HEK293 (cell line): ENCODE measurements at regions not wholly inside any gene's neighbourhood (a gene's known extent, or its start where the extent isn't known, plus 50 kb on each side); places are given as distances from the start of the nearest gene placed in this dataset.

ENCODE experiments used
- CTCF ChIA-PET: fragments of 350-600 bp; formaldehyde crosslinking; extraction: SDS; loops from one replicate; lab custom pipeline; 2021; ENCODE audit warnings: antibody characterized with exemption; lab: Yijun Ruan, JAX
- POLR2A ChIA-PET: fragments of 300-600 bp; formaldehyde crosslinking; extraction: SDS; loops from one replicate; lab custom pipeline; 2020; ENCODE audit warnings: antibody characterized with exemption, inconsistent platforms; lab: Yijun Ruan, JAX
- H3K27ac ChIP-seq: fragments of 200-500 bp; sonication (Bioruptor generic); 2 replicates; pipeline ENCODE4 v1.5.1; 2014; ENCODE audit warnings: low read depth, low read length, control low read depth, inconsistent platforms; ENCODE audit errors: extremely low read depth
- H3K36me3 ChIP-seq, 2 experiments: fragments of 200-500 bp in 1 of 2; sonication (Bioruptor generic) in 1 of 2; 1 replicate in 1 of 2; 2 replicates in 1 of 2; pipeline ENCODE4 v1.5.1; 2014 to 2017; ENCODE audit warnings: inconsistent platforms in 2 of 2, low read length in 2 of 2; ENCODE audit not compliant: control insufficient read depth in 2 of 2, insufficient read depth in 1 of 2
- H3K4me1 ChIP-seq: fragments of 200-500 bp; sonication (Bioruptor generic); 2 replicates; pipeline ENCODE4 v1.5.1; 2014; ENCODE audit warnings: mild to moderate bottlenecking, low read length, inconsistent platforms; ENCODE audit not compliant: control insufficient read depth, insufficient read depth
- H3K4me3 ChIP-seq: 2 replicates; pipeline ENCODE4 v1.5.1; 2011; ENCODE audit warnings: low read depth, mild to moderate bottlenecking, control low read depth, low read length, moderate library complexity
- H3K9me3 ChIP-seq: fragments of 200-500 bp; sonication (Bioruptor generic); 2 replicates; pipeline ENCODE4 v1.5.1; 2014; ENCODE audit warnings: low read depth, low read length, inconsistent platforms; ENCODE audit not compliant: control insufficient read depth, insufficient read depth
- GFI1B ChIP-seq: fragments of 450-650 bp; formaldehyde crosslinking; IDR thresholded peaks from 2 replicates; pipeline ENCODE4 v1.5.1; 2016; ENCODE audit warnings: missing biosample characterization, missing genetic modification characterization
- HOXC10 ChIP-seq: sonication (generic); formaldehyde crosslinking; IDR thresholded peaks from 2 replicates; pipeline ENCODE4 v1.8.1; 2023; ENCODE audit warnings: mild to moderate bottlenecking, missing genetic modification reagents
- HOXD13 ChIP-seq: sonication (generic); formaldehyde crosslinking; IDR thresholded peaks from 2 replicates; pipeline ENCODE4 v1.8.0; 2022; ENCODE audit warnings: missing genetic modification reagents, borderline replicate concordance
- IKZF3 ChIP-seq: fragments of 450-650 bp; IDR thresholded peaks from 2 replicates; pipeline ENCODE4 v1.5.0; 2018; ENCODE audit warnings: missing biosample characterization, mild to moderate bottlenecking, missing genetic modification characterization, moderate library complexity
- ZNF184 ChIP-seq: fragments of 450-650 bp; IDR thresholded peaks from 2 replicates; pipeline ENCODE4 v1.5.1; 2018; ENCODE audit warnings: missing biosample characterization, mild to moderate bottlenecking, missing genetic modification characterization
- ZNF223 ChIP-seq: fragments of 450-650 bp; formaldehyde crosslinking; IDR thresholded peaks from 2 replicates; pipeline ENCODE4 v1.5.1; 2016; ENCODE audit warnings: missing biosample characterization, missing genetic modification characterization
- ZNF292 ChIP-seq: fragments of 450-650 bp; formaldehyde crosslinking; IDR thresholded peaks from 2 replicates; pipeline ENCODE4 v1.5.1; 2016; ENCODE audit warnings: low read depth, missing biosample characterization, missing genetic modification characterization, borderline replicate concordance
- ZNF366 ChIP-seq: fragments of 450-650 bp; formaldehyde crosslinking; conservative IDR thresholded peaks from 2 replicates; pipeline ENCODE4 v1.5.1; 2016; ENCODE audit warnings: missing biosample characterization, missing genetic modification characterization
- ZNF433 ChIP-seq: fragments of 450-650 bp; formaldehyde crosslinking; IDR thresholded peaks from 2 replicates; pipeline ENCODE4 v1.5.1; 2016; ENCODE audit warnings: missing biosample characterization, missing genetic modification characterization, low read depth
- ZNF501 ChIP-seq: fragments of 450-650 bp; formaldehyde crosslinking; IDR thresholded peaks from 2 replicates; pipeline ENCODE4 v1.5.1; 2016; ENCODE audit warnings: missing biosample characterization, missing genetic modification characterization
- ZNF610 ChIP-seq: fragments of 450-650 bp; formaldehyde crosslinking; IDR thresholded peaks from 2 replicates; pipeline ENCODE4 v1.5.1; 2016; ENCODE audit warnings: missing biosample characterization, missing genetic modification characterization, borderline replicate concordance
- TF ChIP-seq, protein P1 (sequence below): fragments of 450-650 bp; formaldehyde crosslinking; IDR thresholded peaks from 2 replicates; pipeline ENCODE4 v1.5.1; 2017; ENCODE audit warnings: missing biosample characterization, missing genetic modification characterization
- TF ChIP-seq, protein P2 (sequence below): fragments of 450-650 bp; formaldehyde crosslinking; IDR thresholded peaks from 2 replicates; pipeline ENCODE4 v1.5.1; 2016; ENCODE audit warnings: missing biosample characterization, missing genetic modification characterization
- TF ChIP-seq, protein P3 (sequence below): fragments of 450-650 bp; formaldehyde crosslinking; IDR thresholded peaks from 2 replicates; pipeline ENCODE4 v1.5.1; 2016; ENCODE audit warnings: missing biosample characterization, missing genetic modification characterization
- TF ChIP-seq, protein P4 (sequence below): fragments of 450-650 bp; formaldehyde crosslinking; IDR thresholded peaks from 2 replicates; pipeline ENCODE4 v1.5.1; 2016; ENCODE audit warnings: missing biosample characterization, missing genetic modification characterization, borderline replicate concordance

DNA sequence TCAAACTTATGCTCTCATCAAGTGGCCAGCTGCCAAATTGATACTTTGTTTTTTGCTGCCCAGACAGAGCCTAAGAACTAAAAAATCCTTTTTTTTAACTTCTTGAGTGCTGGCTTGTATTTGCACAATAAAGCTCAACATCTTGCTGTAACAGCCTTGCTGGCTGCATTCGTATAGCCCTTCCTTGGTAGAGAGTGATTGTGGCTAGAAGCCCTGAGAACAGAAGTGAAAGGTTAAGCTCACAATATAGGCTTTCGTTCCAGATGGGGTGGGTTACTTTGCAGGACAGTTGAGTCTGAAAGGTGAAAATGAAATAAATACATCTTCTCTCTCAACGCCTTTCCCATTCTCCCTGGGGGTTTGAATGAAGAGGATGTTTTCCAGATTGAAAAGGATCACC is 278.8 kb downstream of the HS3ST3B1 start:
- ChIA-PET CTCF (interaction anchor here (0.7 kb wide), 1 partner anchor 308 kb away, joined by 3 read pairs; no protein-coding TSS in a partner anchor), POLR2A (no interaction called here)
- Histone ChIP-seq H3K36me3 (no peaks in the 10 kb centered on the region), H3K27ac (no peak overlapping the region), H3K4me3 (no peak overlapping the region), H3K4me1 (no peaks in the 10 kb centered on the region), H3K9me3 (no peaks in the 10 kb centered on the region)
- TF ChIP-seq ZNF610: no peak
- TF ChIP-seq, protein P1, sequence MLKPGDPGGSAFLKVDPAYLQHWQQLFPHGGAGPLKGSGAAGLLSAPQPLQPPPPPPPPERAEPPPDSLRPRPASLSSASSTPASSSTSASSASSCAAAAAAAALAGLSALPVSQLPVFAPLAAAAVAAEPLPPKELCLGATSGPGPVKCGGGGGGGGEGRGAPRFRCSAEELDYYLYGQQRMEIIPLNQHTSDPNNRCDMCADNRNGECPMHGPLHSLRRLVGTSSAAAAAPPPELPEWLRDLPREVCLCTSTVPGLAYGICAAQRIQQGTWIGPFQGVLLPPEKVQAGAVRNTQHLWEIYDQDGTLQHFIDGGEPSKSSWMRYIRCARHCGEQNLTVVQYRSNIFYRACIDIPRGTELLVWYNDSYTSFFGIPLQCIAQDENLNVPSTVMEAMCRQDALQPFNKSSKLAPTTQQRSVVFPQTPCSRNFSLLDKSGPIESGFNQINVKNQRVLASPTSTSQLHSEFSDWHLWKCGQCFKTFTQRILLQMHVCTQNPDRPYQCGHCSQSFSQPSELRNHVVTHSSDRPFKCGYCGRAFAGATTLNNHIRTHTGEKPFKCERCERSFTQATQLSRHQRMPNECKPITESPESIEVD (tag by site-specific recombination): no peak
- TF ChIP-seq, protein P2, sequence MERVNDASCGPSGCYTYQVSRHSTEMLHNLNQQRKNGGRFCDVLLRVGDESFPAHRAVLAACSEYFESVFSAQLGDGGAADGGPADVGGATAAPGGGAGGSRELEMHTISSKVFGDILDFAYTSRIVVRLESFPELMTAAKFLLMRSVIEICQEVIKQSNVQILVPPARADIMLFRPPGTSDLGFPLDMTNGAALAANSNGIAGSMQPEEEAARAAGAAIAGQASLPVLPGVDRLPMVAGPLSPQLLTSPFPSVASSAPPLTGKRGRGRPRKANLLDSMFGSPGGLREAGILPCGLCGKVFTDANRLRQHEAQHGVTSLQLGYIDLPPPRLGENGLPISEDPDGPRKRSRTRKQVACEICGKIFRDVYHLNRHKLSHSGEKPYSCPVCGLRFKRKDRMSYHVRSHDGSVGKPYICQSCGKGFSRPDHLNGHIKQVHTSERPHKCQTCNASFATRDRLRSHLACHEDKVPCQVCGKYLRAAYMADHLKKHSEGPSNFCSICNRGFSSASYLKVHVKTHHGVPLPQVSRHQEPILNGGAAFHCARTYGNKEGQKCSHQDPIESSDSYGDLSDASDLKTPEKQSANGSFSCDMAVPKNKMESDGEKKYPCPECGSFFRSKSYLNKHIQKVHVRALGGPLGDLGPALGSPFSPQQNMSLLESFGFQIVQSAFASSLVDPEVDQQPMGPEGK: no peak
- no peak for TF ChIP-seq GFI1B (tag by site-specific recombination)
- no peak for TF ChIP-seq ZNF292 (tag by site-specific recombination)
- TF ChIP-seq, protein P3, sequence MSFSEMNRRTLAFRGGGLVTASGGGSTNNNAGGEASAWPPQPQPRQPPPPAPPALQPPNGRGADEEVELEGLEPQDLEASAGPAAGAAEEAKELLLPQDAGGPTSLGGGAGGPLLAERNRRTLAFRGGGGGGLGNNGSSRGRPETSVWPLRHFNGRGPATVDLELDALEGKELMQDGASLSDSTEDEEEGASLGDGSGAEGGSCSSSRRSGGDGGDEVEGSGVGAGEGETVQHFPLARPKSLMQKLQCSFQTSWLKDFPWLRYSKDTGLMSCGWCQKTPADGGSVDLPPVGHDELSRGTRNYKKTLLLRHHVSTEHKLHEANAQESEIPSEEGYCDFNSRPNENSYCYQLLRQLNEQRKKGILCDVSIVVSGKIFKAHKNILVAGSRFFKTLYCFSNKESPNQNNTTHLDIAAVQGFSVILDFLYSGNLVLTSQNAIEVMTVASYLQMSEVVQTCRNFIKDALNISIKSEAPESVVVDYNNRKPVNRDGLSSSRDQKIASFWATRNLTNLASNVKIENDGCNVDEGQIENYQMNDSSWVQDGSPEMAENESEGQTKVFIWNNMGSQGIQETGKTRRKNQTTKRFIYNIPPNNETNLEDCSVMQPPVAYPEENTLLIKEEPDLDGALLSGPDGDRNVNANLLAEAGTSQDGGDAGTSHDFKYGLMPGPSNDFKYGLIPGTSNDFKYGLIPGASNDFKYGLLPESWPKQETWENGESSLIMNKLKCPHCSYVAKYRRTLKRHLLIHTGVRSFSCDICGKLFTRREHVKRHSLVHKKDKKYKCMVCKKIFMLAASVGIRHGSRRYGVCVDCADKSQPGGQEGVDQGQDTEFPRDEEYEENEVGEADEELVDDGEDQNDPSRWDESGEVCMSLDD: no peak
- no peak for TF ChIP-seq HOXC10 (CRISPR knock-in tag)
- no peak for TF ChIP-seq ZNF223 (tag by site-specific recombination)
- TF ChIP-seq ZNF366: no peak
- TF ChIP-seq HOXD13: no peak
- no peak for TF ChIP-seq ZNF501 (tag by site-specific recombination)
- TF ChIP-seq, protein P4, sequence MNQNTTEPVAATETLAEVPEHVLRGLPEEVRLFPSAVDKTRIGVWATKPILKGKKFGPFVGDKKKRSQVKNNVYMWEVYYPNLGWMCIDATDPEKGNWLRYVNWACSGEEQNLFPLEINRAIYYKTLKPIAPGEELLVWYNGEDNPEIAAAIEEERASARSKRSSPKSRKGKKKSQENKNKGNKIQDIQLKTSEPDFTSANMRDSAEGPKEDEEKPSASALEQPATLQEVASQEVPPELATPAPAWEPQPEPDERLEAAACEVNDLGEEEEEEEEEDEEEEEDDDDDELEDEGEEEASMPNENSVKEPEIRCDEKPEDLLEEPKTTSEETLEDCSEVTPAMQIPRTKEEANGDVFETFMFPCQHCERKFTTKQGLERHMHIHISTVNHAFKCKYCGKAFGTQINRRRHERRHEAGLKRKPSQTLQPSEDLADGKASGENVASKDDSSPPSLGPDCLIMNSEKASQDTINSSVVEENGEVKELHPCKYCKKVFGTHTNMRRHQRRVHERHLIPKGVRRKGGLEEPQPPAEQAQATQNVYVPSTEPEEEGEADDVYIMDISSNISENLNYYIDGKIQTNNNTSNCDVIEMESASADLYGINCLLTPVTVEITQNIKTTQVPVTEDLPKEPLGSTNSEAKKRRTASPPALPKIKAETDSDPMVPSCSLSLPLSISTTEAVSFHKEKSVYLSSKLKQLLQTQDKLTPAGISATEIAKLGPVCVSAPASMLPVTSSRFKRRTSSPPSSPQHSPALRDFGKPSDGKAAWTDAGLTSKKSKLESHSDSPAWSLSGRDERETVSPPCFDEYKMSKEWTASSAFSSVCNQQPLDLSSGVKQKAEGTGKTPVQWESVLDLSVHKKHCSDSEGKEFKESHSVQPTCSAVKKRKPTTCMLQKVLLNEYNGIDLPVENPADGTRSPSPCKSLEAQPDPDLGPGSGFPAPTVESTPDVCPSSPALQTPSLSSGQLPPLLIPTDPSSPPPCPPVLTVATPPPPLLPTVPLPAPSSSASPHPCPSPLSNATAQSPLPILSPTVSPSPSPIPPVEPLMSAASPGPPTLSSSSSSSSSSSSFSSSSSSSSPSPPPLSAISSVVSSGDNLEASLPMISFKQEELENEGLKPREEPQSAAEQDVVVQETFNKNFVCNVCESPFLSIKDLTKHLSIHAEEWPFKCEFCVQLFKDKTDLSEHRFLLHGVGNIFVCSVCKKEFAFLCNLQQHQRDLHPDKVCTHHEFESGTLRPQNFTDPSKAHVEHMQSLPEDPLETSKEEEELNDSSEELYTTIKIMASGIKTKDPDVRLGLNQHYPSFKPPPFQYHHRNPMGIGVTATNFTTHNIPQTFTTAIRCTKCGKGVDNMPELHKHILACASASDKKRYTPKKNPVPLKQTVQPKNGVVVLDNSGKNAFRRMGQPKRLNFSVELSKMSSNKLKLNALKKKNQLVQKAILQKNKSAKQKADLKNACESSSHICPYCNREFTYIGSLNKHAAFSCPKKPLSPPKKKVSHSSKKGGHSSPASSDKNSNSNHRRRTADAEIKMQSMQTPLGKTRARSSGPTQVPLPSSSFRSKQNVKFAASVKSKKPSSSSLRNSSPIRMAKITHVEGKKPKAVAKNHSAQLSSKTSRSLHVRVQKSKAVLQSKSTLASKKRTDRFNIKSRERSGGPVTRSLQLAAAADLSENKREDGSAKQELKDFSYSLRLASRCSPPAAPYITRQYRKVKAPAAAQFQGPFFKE (tag by site-specific recombination): no peak
- TF ChIP-seq ZNF433 (tag by site-specific recombination): no peak
- TF ChIP-seq IKZF3 (tag by site-specific recombination): no peak
- TF ChIP-seq ZNF184 (tag by site-specific recombination): no peak
